DMS53 treated with DMSO at 0.1 percent for 48 hours (cell line): ENCODE measurements at regions not wholly inside any gene's neighbourhood (a gene's known extent, or its start where the extent isn't known, plus 50 kb on each side); places are given as distances from the start of the nearest gene placed in this dataset.
A peak's percentile ranks its signal among the peaks of the same experiment; 100 is the strongest.

Experiments
- DNase-seq: peaks from one replicate; lab custom pipeline; 2025; ENCODE audit not compliant: unreplicated experiment; lab: John Stamatoyannopoulos, UW

DNA sequence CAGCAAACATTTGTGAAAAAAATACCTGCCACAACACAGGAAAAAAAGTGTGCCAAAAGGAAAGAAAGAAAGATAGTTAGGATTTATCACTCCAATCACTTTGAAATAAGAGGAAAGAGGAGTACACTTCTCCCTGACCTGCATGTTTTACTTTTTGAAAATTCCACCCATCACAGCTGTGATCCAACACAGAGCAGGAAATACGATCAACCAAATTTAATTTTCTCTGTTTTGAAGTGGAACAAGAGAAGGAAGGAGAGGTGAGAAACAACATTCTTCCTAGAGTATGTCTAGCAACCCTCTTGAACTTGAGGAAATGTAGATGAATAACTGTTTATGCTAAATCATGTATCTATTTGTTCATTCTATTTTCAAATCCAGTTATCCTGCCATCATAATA is 284.7 kb upstream of the SYT1 start:
- no peak for DNase-seq

DNA sequence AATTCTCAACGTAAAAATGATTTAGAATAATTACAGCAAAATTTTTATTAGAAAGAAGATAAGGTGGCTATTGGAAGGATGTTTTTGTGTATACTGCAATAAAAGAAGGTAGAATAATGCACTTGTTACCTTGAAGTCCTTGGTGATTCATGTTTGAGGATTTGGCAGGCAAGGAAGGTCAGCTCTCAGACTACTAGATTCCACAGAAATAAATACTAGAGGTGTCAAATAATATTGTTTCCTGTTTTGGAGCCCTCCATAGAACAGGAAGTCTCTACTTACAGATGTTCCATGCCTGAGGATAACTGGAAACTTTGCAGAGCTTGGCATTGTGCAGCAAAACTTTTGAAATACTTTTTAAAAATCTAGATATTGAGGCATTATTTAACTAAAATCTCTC is 284.3 kb upstream of the SYT1 start:
- DNase-seq = no peak

DNA sequence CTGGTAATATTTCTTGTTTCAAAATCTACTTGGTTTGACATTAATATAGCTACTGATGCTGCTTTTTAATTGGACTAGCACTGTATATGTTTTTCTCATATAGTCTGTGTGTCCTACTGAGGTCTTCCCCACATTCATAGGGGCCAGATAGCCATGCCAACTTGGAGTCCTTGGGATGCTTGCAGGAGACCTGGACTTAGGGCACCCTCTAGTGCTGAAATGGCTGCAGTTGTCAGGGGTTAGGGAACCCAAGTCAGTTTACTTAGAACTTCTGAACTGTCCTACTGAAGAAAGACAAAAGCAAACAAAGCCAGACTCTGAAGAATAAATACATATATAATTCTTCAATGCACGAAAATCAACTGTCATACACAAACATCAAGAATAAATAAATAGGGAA is 279.9 kb upstream of the SYT1 start:
- DNase-seq = peak; percentile 43

DNA sequence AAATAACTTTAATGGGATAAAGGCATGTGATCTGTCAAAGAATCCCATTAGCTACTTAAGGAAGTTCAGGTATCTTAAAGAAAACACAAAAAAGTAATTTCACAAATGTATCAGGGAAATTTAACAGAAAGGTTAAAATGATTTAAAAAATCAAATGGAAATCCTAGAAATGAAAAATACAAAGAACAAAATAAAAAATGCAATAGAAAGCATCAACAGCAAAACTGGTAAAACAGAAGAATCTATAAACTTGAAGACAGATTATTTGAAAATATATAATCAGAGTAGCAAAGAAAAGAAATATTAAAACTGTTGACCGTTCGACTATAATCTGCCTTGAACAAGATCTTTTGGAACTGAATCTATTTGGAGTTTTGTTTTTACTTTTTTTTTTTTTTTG is 279.4 kb upstream of the SYT1 start:
- DNase-seq = no peak

DNA sequence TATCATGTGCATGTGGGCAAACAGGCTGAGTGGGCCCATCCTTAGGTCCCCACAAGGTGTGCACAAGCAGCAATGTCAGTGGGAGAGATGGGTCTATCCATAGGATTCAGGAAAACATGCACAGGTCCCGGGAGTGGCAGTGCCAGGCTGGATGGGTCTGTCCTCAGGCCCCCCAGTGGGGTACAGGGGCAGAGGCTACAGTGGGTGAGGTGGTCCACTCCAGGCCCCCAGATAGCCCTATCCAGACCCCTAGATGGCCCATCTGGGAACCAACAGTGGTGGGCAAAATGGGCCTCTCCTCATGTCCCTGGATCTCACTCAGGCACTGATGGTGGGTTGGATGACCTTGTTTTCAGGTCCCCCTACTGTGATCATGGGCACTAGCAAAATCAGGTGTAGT is 277.8 kb upstream of the SYT1 start:
- DNase-seq = no peak

DNA sequence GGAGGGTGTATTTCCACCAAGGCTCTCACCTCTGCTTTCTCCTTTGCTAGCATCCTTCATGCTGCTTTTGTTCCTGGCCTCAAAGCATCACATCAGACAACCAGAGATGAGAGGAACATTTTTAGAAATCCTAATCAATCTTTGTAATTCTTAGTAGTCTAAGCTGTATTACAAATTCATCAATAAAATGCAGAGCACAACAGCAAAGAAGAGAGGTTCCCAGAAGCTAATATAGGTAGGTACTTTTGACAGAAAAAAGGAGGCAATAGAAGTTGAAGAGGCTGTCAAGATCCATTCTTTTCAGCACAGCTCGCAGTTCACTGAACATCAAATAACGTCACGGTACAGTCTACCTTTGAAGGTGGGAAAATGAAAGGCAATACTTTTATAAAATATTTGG is 265.2 kb upstream of the SYT1 start:
- no peak for DNase-seq

DNA sequence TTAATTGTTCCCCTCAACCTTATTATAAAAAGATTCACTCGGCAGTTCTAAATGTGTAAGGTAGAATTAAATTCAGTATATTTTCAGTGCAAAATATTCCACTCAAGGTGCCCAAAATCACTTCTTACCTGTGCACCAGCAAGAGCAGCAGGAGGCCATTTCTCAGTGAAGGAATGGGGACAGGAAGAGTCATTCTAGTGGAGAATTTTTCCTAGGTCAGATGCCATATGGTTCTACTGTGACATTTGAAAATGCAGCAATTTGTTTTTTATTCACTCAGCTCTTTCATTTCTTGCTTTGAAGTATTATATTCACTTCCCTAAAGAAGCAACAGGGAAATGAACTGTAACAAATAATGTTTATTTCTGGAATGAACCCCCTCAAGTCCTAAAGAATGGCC is 264.0 kb upstream of the SYT1 start:
- DNase-seq = no peak

DNA sequence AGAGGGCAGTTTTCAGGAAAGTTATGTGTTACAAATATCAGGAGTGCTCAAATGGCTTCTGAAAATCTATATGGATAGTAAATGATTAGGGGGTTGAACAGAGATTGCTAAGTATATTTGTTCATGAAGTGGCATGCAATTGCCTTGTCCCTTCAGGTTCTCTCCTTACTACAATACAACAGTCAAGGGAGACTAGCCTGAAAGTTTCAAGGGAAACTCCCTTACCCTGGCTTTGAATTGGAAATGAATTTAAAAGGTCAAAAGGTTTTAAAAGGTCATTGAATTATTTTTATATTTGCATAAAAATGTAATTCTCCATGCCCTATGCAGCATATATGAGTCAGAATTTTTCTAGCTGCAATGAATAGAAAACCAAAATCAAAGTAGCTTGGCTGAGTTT is 253.1 kb upstream of the SYT1 start:
- DNase-seq = no peak

DNA sequence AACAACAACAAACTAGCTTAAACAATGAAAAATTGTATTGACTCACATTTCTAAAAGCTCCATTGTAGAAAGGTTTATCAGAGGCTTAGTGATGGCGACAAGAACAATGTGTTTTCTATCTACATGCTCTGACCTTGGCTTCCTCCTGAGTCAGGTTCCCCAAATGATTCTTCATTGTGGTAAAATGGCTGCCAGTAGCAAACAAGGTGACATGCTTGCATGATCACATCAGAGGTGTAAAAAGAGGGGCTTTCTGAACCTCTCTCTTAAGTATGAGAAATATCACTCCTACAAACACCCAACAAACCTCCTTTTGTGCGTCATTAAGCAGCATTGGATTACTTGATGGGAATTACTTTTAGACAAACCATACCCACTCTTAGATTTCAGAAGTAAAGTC is 252.4 kb upstream of the SYT1 start:
- DNase-seq = no peak

DNA sequence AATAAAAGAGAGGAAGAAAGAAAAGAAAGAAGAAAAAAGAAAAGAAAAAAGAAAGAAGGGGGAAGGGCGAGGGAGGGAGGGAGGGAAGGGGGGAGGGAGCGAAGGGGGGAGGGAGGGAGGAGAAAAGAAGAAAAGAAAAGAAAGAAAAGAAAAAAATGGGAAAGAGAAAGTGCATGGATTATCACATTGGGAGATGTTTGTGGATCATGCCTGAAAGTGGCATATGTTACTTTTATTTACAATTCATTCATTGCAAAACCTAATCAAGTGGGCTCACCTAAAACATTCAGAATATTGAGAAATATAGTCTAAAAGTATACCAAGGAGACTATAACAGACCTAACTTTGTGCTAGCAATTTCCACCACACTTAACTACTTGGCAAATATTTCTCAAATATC is 246.9 kb upstream of the SYT1 start:
- DNase-seq = no peak

DNA sequence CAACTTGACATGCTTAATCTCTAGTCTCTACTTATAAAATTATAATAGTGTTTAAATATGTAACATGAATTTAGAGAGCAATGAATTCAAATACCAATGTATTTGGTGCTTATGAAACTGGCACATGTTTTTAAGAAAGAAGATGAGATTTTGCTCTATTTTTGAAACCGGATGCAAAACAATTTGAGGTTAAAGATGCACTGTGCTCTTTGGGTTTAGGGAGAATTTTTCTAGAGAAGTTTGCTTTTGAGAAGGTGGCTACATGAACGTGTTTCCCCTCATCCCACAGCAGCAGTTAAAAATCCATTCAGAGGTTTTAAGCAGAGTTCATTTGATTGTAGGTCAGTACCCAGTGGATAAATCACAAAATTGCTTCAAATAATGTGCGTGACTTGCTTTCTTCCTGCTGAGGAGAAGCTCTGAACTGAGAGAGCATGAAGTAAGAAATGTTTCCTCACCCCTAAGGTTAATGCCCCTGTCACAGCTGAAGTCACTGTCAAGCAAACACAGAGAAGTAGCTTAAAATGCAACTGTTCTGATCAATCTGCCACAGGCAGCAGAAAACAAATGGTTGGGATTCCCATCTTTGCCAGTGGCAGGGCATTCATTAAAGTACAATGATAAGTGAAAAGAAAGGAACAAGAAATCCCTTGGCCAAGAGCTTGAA is 241.9 kb upstream of the SYT1 start:
- no peak for DNase-seq

DNA sequence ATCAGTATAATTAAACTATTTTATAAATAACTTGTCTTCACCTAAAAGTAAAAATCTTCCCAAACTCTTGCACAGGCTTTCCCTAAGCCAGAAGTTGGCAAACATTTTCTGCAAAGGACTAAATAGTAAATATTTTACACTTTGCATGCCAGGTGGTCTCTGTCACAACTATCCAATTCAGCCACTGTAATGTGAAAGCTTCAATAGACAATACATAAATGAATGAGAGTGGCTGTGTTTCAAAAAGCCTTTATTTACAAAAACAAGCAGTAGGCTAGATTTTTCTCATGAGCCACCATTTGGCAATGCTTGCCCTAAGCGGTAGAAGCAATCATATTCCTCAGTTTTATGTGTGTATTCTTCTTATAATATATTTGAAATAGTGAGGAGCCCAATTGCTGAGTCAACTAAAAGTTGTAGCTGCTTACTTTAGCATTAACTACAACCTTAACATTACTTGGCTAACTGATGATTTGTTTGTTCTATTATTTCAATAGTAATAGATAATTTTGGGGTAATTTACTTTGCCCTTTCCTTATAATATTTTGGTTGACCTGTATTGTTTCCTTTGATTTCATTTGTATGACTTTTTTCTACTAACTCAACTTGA is 236.0 kb upstream of the SYT1 start:
- DNase-seq = no peak

DNA sequence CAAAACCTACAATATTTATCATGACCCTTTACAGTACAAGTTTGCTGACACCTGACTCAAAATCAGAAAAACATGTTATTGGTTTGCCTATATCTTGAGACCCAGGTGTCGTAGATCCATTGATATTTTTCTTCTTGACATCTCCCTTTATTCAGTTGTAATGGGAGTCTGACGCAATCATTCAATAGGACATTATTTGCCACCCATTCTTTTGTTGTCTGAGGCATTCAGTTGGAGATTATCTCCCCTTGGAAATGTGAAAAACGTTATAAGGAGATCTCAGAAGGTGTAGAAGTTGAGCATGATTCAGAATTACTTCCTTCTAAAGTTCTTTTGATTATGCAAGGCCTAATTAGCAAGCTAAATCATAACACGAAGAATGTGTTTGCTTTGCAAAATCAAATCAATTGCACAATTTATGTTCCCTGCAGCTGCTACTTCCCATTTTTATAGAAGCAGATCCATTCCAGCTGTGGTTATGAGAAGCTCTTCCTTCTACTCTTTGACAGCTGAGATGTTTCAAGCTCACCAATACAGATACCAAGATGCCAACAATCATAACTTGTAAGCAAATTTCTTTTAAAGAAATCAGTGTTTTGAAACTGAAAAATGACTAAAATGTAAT is 228.2 kb upstream of the SYT1 start:
- no peak for DNase-seq

DNA sequence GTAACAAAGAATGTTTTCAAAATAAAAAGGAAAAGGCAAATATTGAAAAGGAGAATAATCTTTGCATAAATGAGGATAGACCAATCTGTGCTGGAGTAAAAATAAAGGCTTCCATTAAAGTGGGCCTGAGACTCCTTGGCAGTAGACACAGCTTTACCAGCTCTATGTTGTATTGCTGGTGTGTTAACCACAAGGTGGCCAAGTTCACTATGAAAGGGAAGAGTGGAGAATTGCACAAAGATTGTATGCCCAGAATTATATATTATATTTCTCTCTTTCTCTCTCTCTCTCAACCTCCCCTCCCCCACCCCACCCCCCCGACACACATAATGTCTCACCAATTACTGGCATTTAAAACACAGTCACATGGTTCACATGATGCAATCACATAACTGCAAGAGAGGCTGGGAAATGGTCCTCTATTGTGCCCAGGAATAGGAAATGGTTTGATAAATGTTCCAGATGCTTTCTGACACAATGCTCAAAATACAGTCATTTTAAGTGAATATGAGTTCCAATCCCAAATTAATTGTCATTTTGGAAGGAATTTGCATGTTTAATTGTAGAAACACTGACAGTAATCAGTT is 222.6 kb upstream of the SYT1 start:
- no peak for DNase-seq

DNA sequence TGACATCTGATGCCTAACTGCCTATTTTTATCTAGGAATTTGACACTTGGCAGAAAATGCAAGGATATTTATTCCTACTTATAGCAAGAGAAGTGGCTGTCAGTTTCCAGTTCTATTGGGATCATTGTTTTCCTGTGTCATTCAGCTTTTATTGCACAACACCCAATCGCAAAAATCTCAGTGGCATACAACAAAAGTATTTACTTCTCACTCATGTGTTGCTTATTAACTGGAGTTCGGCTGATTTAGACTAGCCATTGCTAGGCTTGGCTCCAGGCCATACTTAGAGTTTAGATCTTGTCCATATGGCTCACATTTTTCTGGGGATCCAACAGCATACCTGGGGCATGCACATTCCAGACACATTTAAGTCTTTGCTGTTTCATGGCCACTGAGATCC is 218.6 kb upstream of the SYT1 start:
- no peak for DNase-seq

DNA sequence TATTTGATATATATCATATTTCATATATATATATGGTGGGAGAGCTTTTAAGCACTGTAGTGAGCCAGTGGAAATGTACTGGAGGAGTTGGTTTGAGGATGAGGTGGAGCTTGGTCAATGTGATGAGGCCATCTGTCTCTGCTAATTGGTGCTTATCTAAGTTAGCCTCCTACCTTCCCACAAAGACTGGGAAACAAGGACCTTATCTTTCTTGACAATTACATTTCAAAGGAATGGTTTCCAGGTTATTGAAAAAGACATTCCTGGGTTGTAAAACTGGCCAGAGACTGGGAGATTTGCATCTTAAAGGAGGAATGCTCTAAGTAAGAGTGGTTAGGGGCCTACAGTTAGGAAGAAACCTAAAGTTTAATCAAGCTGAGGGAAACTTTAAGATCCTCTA is 212.8 kb upstream of the SYT1 start:
- DNase-seq = no peak

DNA sequence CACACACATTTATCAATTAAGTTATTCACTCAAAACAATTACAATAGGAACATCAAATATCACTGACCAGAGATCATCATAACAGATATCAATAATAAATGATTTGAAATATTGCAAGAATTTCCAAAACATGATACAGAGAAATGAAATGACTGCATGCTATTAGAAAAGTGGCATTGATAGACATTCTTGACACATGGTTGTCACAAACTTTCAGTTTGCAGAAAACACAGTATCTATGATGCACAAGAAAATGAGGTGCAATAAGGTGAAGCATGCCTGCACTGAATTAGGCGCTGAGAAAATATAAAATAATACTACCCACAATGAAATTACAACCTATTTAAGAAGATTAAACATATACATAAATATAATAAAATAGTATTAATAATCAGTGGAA is 198.0 kb upstream of the SYT1 start:
- DNase-seq = no peak

DNA sequence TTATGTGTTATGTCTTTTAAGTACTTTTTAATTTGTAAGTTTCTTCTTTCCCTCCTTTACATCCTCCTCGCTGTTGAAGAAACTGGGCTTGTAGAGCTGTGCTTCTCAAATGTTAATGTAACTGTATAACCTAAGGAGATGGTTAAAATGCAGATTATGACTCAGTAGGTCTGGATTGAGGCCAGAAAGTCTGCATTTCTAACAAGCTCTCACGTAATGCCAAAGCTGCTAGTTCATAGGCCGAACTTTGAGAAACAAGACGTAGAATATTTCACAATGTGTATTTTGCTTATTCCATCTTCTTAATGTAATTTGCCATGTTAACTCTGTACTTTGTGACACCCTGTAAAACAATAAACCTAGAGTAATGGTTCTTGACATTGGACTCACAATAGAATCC is 193.3 kb upstream of the SYT1 start:
- DNase-seq = no peak

DNA sequence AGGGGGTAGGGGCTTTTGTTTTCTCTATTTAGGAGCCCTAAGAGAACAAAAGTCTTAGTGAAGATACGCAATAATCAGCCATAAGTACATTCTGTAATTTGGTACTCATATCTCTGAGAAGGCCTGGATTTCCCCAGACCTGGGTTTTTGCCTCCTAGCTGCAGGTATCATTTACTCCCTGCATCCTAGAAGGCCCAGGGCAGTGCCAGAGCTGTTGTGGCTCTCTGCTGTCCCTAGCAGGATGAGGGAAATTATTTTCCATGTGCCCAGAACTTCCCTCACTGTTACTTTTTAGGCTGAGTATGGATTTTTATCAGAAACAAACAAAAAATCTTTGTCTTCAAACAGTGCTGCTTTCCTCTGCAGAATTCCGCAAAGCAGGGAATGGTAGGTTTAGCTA is 192.5 kb upstream of the SYT1 start:
- no peak for DNase-seq

DNA sequence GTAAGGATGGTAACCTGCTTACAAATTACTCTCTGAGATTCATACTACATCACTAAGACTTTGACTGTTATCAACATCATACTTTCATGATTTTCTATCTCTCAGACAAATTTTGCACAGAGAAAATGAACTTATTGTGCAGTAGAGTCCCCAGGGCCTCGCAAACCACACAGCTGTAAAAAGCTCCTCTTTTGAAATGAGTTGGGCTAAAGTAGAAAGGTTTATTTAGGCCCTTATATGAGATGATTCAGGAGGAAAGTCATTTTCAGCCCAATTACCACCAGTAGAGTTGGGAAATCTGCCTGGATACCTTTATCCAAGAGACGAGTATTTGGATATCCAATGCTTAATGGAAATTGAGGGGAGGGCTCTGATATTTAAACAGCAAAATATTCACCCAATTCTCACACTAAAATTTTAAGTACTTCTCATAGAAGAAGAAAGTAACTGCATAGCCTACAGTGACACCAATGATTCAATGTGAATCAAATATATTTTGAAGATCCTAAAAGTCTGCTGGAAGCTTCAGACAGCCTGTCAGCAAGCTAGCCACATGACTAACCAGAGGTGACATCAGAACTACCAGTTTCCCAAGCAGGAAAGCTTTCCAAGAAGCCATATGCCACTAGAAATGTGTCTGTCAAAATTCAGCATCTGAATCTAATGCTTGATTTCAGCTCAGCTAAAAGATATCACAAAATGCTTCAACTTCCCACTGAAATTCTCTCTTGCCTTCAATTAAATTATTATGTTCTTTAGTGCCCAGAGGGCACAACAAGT is 190.1 kb upstream of the SYT1 start:
- DNase-seq = no peak

DNA sequence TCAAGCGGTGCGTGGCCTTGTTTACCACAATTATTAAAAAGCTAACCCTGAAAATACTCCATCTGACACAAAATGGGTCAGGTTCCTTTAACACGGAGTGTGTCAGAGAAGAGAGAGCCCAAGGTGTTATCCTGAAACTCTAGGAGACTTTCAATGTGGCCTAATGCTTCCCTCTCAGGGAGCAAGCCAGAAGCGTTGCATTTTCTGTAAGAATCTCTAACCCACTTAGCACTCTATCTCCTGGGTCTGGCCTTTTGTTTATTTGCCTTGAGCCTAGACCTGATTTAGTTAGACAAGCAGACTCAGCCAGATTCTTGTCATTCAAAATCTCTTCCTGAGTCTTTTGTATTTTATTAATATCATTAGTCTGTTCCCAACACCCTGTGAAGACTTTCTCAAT is 184.0 kb upstream of the SYT1 start:
- no peak for DNase-seq

DNA sequence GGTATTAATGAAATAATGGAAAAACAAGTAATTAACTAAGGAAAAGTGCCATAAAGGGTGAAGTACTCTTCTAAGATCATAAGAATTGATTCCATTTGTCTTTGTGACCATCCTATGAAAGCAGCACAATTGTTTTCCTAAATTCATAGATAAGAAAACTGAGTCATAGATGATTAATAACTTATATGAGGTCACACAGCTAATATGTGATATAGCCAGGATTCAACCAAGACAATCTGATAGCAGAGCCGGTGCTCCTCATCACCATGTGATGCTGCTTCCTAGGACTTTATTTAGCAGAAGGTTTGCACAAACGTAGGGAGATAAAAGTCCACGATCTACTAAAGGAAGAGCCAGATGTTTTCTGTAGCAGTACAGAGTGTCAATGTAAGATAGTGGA is 181.5 kb upstream of the SYT1 start:
- DNase-seq = no peak
